ENCODE measurements at regions not wholly inside any gene's neighbourhood (a gene's known extent, or its start where the extent isn't known, plus 50 kb on each side); places are given as distances from the start of the nearest gene placed in this dataset.

DNA sequence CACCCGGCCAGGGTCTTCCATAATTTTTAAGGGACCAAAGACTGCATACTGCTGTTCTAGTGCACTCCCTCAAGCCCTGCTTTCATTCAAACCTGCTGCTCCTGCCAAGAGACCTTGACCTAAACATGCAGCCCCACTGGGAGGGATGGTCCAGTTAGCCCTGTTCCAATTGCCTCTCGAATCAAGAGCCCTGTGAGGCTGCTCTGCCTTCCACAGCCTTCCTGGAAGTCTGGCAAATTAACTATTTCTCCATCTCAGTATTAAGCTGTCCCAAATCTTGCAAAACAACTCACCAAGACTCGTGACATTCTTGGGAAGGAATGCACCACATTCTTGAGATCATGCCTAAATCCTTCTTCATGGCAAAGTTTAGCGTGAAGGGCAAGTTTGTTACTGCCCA, 231.3 kb downstream of the C1orf94 start:
- ATAC-seq = no peak
- H3K4me2 ChIP-seq (ENCODE audit: insufficient read depth, low read length) = no peak overlapping the region
- 0% methylated on average over 4 of the region's 4 CpGs for WGBS (ENCODE audit: insufficient coverage, low coverage, missing lambda C conversion rate)
- no peak for DNase-seq (ENCODE audit: extremely low read depth in 1 of 4, low spot score in 3 of 4)
- no peak overlapping the region for H3K9ac ChIP-seq (ENCODE audit: insufficient read depth in 1 of 2, low read depth in 2 of 2, low read length in 2 of 2)
- no peaks in the 10 kb centered on the region for H3K9me1 ChIP-seq (ENCODE audit: control insufficient read depth, insufficient read depth, low read length)
- no peak overlapping the region for H3K27ac ChIP-seq (ENCODE audit: extremely low read depth, low read depth, low read length)
- no peaks in the 10 kb centered on the region for H3K79me2 ChIP-seq (ENCODE audit: control insufficient read depth, insufficient read depth, low read length)
- POLR2A ChIA-PET = no interaction called here
- peaks cover 3 to 8% of the 10 kb centered on the region in 2 experiments; a peak in 2 of 5 replicates for H3K27me3 ChIP-seq (ENCODE audit: control insufficient read depth in 2 of 2, insufficient read depth in 2 of 2, low read length in 2 of 2)
- no peak overlapping the region for H3K4me3 ChIP-seq
- no TSS peak for BruUV-seq (replicated peaks)
- intact Hi-C loops (cut with micrococcal nuclease) (no loop called here), in situ Hi-C loops (cut with MboI) (no loop called here)
- no peak for FAIRE-seq
- H4K20me1 ChIP-seq (replicated peaks; ENCODE audit: control insufficient read depth, insufficient read depth, low read length) = no peaks in the 10 kb centered on the region
- H3K4me1 ChIP-seq (replicated peaks in 1 of 2; ENCODE audit: control insufficient read depth in 2 of 2, insufficient read depth in 2 of 2, low read length in 2 of 2) = no peaks in the 10 kb centered on the region
- H3K36me3 ChIP-seq (ENCODE audit: control insufficient read depth, insufficient read depth, low read length) = no peaks in the 10 kb centered on the region
- CTCF ChIA-PET (ENCODE audit: low intra/inter-chr PET ratio) = no interaction called here
- H3K9me3 ChIP-seq (replicated peaks; ENCODE audit: control insufficient read depth, insufficient read depth, low read depth, low read length) = no peaks in the 10 kb centered on the region
- H2AFZ ChIP-seq (ENCODE audit: low read depth, low read length) = no peak overlapping the region
- TF ChIP-seq KDM1A (IDR thresholded peaks at IDR 0.05) (no peak), ZNF175 (CRISPR knock-in tag; IDR thresholded peaks at IDR 0.05; ENCODE audit: low read depth) (no peak), PHF8 (IDR thresholded peaks at IDR 0.05; ENCODE audit: borderline replicate concordance, low read length) (no peak), ZNF764 (CRISPR knock-in tag; IDR thresholded peaks at IDR 0.05; ENCODE audit: low read depth) (no peak), MCM5 (IDR thresholded peaks at IDR 0.05; ENCODE audit: low read depth) (no peak), CBX2 (IDR thresholded peaks at IDR 0.05; ENCODE audit: insufficient read depth, low read length, poor library complexity, severe bottlenecking) (no peak), U2AF1 (optimal IDR thresholded peaks at IDR 0.05; ENCODE audit: low read depth, low read length) (no peak), NBN (IDR thresholded peaks at IDR 0.05; ENCODE audit: low read depth) (no peak), FOXJ2 (tag; IDR thresholded peaks at IDR 0.05) (no peak)
- TF ChIP-seq, protein P1, sequence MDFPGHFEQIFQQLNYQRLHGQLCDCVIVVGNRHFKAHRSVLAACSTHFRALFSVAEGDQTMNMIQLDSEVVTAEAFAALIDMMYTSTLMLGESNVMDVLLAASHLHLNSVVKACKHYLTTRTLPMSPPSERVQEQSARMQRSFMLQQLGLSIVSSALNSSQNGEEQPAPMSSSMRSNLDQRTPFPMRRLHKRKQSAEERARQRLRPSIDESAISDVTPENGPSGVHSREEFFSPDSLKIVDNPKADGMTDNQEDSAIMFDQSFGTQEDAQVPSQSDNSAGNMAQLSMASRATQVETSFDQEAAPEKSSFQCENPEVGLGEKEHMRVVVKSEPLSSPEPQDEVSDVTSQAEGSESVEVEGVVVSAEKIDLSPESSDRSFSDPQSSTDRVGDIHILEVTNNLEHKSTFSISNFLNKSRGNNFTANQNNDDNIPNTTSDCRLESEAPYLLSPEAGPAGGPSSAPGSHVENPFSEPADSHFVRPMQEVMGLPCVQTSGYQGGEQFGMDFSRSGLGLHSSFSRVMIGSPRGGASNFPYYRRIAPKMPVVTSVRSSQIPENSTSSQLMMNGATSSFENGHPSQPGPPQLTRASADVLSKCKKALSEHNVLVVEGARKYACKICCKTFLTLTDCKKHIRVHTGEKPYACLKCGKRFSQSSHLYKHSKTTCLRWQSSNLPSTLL (IDR thresholded peaks at IDR 0.05) = no peak
- TF ChIP-seq, protein P2, sequence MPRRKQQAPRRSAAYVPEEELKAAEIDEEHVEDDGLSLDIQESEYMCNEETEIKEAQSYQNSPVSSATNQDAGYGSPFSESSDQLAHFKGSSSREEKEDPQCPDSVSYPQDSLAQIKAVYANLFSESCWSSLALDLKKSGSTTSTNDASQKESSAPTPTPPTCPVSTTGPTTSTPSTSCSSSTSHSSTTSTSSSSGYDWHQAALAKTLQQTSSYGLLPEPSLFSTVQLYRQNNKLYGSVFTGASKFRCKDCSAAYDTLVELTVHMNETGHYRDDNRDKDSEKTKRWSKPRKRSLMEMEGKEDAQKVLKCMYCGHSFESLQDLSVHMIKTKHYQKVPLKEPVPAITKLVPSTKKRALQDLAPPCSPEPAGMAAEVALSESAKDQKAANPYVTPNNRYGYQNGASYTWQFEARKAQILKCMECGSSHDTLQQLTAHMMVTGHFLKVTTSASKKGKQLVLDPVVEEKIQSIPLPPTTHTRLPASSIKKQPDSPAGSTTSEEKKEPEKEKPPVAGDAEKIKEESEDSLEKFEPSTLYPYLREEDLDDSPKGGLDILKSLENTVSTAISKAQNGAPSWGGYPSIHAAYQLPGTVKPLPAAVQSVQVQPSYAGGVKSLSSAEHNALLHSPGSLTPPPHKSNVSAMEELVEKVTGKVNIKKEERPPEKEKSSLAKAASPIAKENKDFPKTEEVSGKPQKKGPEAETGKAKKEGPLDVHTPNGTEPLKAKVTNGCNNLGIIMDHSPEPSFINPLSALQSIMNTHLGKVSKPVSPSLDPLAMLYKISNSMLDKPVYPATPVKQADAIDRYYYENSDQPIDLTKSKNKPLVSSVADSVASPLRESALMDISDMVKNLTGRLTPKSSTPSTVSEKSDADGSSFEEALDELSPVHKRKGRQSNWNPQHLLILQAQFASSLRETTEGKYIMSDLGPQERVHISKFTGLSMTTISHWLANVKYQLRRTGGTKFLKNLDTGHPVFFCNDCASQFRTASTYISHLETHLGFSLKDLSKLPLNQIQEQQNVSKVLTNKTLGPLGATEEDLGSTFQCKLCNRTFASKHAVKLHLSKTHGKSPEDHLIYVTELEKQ (CRISPR knock-in tag; IDR thresholded peaks at IDR 0.05) = no peak
- TF ChIP-seq, protein P3, sequence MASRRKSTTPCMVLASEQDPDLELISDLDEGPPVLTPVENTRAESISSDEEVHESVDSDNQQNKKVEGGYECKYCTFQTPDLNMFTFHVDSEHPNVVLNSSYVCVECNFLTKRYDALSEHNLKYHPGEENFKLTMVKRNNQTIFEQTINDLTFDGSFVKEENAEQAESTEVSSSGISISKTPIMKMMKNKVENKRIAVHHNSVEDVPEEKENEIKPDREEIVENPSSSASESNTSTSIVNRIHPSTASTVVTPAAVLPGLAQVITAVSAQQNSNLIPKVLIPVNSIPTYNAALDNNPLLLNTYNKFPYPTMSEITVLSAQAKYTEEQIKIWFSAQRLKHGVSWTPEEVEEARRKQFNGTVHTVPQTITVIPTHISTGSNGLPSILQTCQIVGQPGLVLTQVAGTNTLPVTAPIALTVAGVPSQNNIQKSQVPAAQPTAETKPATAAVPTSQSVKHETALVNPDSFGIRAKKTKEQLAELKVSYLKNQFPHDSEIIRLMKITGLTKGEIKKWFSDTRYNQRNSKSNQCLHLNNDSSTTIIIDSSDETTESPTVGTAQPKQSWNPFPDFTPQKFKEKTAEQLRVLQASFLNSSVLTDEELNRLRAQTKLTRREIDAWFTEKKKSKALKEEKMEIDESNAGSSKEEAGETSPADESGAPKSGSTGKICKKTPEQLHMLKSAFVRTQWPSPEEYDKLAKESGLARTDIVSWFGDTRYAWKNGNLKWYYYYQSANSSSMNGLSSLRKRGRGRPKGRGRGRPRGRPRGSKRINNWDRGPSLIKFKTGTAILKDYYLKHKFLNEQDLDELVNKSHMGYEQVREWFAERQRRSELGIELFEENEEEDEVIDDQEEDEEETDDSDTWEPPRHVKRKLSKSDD (conservative IDR thresholded peaks at IDR 0.05; ENCODE audit: low read length) = no peak
- TF ChIP-seq, protein P4, sequence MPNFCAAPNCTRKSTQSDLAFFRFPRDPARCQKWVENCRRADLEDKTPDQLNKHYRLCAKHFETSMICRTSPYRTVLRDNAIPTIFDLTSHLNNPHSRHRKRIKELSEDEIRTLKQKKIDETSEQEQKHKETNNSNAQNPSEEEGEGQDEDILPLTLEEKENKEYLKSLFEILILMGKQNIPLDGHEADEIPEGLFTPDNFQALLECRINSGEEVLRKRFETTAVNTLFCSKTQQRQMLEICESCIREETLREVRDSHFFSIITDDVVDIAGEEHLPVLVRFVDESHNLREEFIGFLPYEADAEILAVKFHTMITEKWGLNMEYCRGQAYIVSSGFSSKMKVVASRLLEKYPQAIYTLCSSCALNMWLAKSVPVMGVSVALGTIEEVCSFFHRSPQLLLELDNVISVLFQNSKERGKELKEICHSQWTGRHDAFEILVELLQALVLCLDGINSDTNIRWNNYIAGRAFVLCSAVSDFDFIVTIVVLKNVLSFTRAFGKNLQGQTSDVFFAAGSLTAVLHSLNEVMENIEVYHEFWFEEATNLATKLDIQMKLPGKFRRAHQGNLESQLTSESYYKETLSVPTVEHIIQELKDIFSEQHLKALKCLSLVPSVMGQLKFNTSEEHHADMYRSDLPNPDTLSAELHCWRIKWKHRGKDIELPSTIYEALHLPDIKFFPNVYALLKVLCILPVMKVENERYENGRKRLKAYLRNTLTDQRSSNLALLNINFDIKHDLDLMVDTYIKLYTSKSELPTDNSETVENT (CRISPR knock-in tag; IDR thresholded peaks at IDR 0.05) = no peak

Measured in K562 (cell line).